ENCODE measurements at regions not wholly inside any gene's neighbourhood (a gene's known extent, or its start where the extent isn't known, plus 50 kb on each side); places are given as distances from the start of the nearest gene placed in this dataset.

DNA sequence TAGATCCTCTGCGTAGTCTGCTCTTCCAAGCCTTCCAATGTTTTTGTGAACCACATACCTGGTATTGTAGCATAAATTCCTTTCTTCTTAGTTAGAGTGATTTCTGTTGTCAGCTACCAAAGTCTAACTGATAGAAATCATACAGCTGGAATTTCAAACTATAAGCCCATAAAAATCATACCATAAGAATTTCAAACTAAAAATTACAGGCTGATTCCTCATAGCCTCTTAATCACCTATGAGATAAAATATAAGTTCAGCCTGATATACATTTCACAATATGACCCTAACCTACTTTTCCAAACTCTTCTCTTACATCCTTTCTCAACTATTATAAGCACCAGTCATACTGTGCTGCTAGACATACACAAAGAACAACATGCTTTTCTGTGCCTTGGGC, 64.8 kb downstream of the PTHLH start:
- TF ChIP-seq POLR2A (IDR thresholded peaks at IDR 0.05; ENCODE audit: low read depth, low read length) = no peak
- peak; percentile 8 for DNase-seq (ENCODE audit: insufficient read length, low spot score)
- FAIRE-seq = peak; percentile 11

- no peak for DNase-seq (ENCODE audit: insufficient read length, low spot score)
- no peak for TF ChIP-seq POLR2A (IDR thresholded peaks at IDR 0.05; ENCODE audit: low read depth, low read length)
- FAIRE-seq = no peak
These were observed 65.7 kb downstream of the PTHLH start for GRCh38 chr12:27906658-27907473.

GRCh38 chr12:27906127-27906500, 66.4 kb downstream of the PTHLH start:
- DNase-seq (ENCODE audit: insufficient read length, low spot score) (no peak), FAIRE-seq (no peak)
- no peak for TF ChIP-seq POLR2A (IDR thresholded peaks at IDR 0.05; ENCODE audit: low read depth, low read length)

- no peak for DNase-seq (ENCODE audit: insufficient read length, low spot score)
- TF ChIP-seq POLR2A (IDR thresholded peaks at IDR 0.05; ENCODE audit: low read depth, low read length) = no peak
- no peak for FAIRE-seq
These were observed 67.0 kb downstream of the PTHLH start for GRCh38 chr12:27905285-27906126.

DNA sequence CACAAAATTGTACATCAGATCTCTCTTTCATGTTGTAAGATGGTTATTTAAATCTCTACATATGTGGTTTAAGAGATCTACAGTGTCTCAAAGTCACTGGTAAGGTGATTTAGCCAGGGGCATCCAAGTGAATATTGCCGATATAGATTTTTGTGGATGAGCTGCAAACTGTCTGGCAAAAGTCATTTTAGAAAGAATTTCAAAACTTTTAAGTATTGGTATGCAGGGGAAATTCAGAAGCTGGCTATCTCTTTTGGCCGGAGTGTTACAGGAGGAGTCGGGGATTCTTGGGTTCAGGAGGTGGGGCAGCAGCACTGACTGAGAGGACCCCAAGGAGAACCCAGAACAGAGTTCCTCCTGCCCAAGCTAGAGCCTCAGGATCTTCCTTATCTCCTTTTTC, 69.9 kb downstream of the PTHLH start:
- DNase-seq (ENCODE audit: insufficient read length, low spot score) = no peak
- no peak for TF ChIP-seq POLR2A (IDR thresholded peaks at IDR 0.05; ENCODE audit: low read depth, low read length)
- FAIRE-seq = no peak

DNA sequence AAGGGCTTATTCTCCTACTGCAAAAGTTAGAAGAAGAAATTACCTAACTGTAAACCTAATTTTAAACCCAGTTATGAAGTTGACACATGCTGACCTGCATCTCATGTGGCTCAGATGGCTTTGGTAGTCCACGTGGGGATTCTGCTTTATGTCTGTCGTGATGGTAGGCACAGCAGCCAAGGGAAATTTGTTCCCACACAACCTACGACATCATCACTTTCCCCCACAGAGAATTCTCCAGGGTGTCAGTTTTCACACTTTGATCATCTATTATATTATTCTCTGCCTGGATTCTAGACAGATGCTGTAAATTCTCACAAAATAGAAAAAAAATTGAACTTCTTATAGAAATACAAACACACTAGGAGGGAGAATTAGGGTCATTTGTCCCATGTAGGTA, 70.6 kb downstream of the PTHLH start:
- no peak for DNase-seq (ENCODE audit: insufficient read length, low spot score)
- TF ChIP-seq POLR2A (IDR thresholded peaks at IDR 0.05; ENCODE audit: low read depth, low read length) = no peak
- FAIRE-seq = no peak

DNA sequence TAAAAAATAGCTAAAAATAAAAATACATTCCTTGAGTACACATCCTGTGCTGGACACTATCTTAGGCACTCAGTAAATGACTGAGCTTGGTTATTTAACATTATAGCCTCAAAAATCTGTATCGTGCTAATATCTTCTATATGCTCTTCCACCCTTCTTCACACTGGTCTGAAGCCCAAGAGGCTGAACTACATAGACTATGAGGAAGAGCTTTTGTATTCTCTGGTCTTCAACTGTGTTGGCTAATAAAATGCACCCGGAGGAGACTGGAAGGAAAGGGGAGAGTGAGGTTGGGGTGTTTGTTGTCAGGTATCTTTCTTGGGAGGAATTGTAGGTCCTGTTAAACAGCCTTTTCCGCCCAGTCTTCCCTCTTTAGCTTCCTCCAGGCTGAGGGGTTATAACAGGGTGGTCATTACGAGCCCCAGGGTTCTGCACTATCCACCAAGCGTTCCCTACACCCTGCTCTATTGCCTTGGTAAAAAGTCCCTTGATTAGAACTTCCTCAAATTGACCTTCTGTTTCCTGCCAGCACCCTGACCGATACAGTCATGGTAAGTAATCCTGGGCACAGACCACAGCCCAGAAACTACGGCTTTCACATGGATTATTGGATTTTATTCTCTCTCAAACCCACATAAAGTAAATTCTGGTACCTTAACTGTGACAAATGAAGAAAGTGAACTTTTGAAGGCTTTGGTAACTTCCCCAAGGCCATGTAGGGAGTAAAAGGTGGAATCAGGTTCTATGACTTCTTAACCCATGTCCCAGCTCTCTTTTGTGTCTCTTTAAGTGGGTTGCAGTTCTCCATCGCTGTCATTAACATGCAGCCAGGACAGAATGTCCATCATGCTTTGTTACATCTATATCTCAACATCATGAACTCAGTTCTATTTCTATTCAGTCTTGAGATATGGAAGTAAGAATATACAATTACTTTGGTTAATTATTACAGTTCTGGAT, 71.3 kb downstream of the PTHLH start:
- no peak for TF ChIP-seq POLR2A (IDR thresholded peaks at IDR 0.05; ENCODE audit: low read depth, low read length)
- DNase-seq (ENCODE audit: insufficient read length, low spot score) = no peak
- FAIRE-seq = no peak

- FAIRE-seq (peak; percentile 96), DNase-seq (ENCODE audit: insufficient read length, low spot score) (peak; percentile 32)
- no peak for TF ChIP-seq POLR2A (IDR thresholded peaks at IDR 0.05; ENCODE audit: low read depth, low read length)
These were observed 73.3 kb downstream of the PTHLH start for GRCh38 chr12:27899151-27899661.

- no peak for DNase-seq (ENCODE audit: insufficient read length, low spot score)
- no peak for FAIRE-seq
- no peak for TF ChIP-seq POLR2A (IDR thresholded peaks at IDR 0.05; ENCODE audit: low read depth, low read length)
These were observed 74.5 kb downstream of the PTHLH start for GRCh38 chr12:27898022-27898421.

DNA sequence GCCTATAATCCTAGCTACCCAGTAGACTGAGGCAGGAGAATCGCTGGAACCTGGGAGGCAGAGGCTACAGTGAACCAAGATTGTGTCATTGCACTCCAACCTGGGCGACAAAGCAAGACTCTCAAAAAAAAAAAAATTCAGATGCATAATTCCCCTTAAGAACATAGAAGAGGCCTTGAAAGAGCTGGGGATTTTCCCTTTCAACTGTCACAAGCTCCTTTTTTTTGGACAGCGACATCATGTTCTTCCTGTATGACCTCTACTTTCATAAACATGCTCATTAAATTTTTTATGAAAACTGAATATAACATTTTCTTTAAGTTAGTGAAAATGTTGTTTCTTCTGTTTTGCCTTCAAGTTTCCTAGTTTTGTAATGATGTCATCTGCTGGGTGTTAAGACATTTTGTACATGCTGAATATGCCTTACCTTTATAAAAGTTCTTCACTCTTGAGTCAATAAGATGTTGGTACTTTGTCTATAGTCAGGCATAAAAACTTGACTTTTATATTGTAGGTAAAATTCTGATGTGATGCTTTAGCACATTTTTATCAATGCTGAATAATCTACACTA, 76.0 kb downstream of the PTHLH start:
- TF ChIP-seq POLR2A (IDR thresholded peaks at IDR 0.05; ENCODE audit: low read depth, low read length) = no peak
- no peak for FAIRE-seq
- DNase-seq (ENCODE audit: insufficient read length, low spot score) = no peak

GRCh38 chr12:27894309-27894708, 78.2 kb downstream of the PTHLH start:
- FAIRE-seq (no peak), DNase-seq (ENCODE audit: insufficient read length, low spot score) (no peak)
- no peak for TF ChIP-seq POLR2A (IDR thresholded peaks at IDR 0.05; ENCODE audit: low read depth, low read length)

GRCh38 chr12:27879708-27880107, 92.8 kb downstream of the PTHLH start:
- no peak for DNase-seq (ENCODE audit: insufficient read length, low spot score)
- FAIRE-seq = peak; percentile 23
- TF ChIP-seq POLR2A (IDR thresholded peaks at IDR 0.05; ENCODE audit: low read depth, low read length) = no peak

DNA sequence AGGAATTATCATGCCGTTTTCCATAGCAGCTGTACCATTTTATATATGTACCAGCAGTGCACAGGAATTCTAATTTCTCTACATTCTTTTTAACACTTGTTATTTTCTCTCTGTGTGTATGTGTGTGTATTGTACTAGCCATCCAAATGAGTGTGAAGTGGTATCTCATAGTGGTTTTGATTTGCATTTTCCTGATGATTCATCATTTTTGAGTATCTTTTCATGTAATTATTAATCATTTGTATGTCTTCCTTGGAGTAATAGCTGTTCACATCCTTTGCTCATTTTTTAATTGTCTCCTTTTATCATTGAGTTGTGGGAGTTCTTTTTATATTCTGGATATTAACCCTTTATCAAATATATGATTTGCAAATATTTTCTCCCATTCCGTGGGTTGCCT, 95.6 kb upstream of the MANSC4 start:
- no peak for FAIRE-seq
- TF ChIP-seq POLR2A (IDR thresholded peaks at IDR 0.05; ENCODE audit: low read depth, low read length) = no peak

More for the DNA sequence above, 95.6 kb upstream of the MANSC4 start:
- DNase-seq (ENCODE audit: insufficient read length, low spot score) = no peak
